Stomach (tissue), 4 donors: ENCODE measurements at regions not wholly inside any gene's neighbourhood (a gene's known extent, or its start where the extent isn't known, plus 50 kb on each side); places are given as distances from the start of the nearest gene placed in this dataset.

Experiments used
- POLR2A ChIP-seq, 4 donors: fragments of 450-650 bp; IDR thresholded peaks; one replicate each; pipeline ENCODE4 v1.6.1; 2016; ENCODE audit warnings: antibody characterized with exemption in 4 of 4, control low read depth in 2 of 4, mild to moderate bottlenecking in 1 of 4, moderate library complexity in 1 of 4
- POLR2AphosphoS5 ChIP-seq, 3 donors: sonication (generic); formaldehyde crosslinking; IDR thresholded peaks; one replicate each; pipeline ENCODE4 v1.6.1; 2016; ENCODE audit warnings: antibody characterized with exemption in 3 of 3
- TF ChIP-seq, protein P1 (sequence below), 7 experiments: fragments of 450-650 bp in 4 of 7; fragments of 200-600 bp in 3 of 7; sonication (generic) in 3 of 7; IDR thresholded peaks; one replicate each; pipeline ENCODE4 v1.5.1; 2016 to 2019; ENCODE audit warnings: antibody characterized with exemption in 7 of 7, control low read depth in 2 of 7, mild to moderate bottlenecking in 1 of 7

GRCh38 chr1:95532335-95532734 lies 298.3 kb downstream of the RWDD3 start:
- TF ChIP-seq, protein P1, sequence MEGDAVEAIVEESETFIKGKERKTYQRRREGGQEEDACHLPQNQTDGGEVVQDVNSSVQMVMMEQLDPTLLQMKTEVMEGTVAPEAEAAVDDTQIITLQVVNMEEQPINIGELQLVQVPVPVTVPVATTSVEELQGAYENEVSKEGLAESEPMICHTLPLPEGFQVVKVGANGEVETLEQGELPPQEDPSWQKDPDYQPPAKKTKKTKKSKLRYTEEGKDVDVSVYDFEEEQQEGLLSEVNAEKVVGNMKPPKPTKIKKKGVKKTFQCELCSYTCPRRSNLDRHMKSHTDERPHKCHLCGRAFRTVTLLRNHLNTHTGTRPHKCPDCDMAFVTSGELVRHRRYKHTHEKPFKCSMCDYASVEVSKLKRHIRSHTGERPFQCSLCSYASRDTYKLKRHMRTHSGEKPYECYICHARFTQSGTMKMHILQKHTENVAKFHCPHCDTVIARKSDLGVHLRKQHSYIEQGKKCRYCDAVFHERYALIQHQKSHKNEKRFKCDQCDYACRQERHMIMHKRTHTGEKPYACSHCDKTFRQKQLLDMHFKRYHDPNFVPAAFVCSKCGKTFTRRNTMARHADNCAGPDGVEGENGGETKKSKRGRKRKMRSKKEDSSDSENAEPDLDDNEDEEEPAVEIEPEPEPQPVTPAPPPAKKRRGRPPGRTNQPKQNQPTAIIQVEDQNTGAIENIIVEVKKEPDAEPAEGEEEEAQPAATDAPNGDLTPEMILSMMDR (IDR thresholded peaks at IDR 0.05), result no peak
- TF ChIP-seq POLR2A (IDR thresholded peaks at IDR 0.05), result no peak
- TF ChIP-seq POLR2AphosphoS5 (IDR thresholded peaks at IDR 0.05), result no peak
